NCI-H524 treated with DMSO at 0.1 percent for 48 hours (cell line): ENCODE measurements at regions not wholly inside any gene's neighbourhood (a gene's known extent, or its start where the extent isn't known, plus 50 kb on each side); places are given as distances from the start of the nearest gene placed in this dataset.
A peak's percentile ranks its signal among the peaks of the same experiment; 100 is the strongest.
"Not testable (repeated sequence)": the region's sequence is repeated elsewhere in the genome, so short reads cannot be mapped to it uniquely, and the experiment has no call there.

Source experiments
- DNase-seq: peaks from one replicate; lab custom pipeline; 2025; lab: John Stamatoyannopoulos, UW

DNA sequence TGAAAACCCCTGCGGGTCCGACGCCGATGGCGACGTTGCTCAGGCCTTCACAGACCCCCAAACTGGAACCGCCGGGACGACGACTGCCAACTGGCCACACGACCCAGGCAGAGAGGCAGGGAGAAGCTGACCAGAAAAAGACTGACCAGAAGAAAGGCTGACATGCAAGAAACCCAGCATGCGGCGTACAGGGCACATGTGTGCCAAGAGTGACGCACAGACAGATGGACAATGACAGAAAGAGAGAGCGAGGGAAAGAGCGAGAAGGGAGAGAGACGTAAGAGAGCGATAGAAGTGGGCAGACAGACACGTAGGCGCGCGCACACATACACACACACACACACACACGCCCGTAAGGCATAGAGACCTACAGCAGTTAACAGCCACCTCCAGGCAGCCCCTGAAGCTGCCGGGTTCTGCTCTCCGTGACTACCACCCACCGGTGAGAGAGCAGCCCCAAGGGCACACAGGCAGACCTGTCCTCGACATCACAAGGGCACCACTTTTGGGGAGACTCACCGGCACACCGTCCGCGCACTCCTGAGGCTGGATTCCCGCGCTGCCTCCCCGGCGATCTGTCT is 67.2 kb upstream of the ZNF527 start:
- no peak for DNase-seq

DNA sequence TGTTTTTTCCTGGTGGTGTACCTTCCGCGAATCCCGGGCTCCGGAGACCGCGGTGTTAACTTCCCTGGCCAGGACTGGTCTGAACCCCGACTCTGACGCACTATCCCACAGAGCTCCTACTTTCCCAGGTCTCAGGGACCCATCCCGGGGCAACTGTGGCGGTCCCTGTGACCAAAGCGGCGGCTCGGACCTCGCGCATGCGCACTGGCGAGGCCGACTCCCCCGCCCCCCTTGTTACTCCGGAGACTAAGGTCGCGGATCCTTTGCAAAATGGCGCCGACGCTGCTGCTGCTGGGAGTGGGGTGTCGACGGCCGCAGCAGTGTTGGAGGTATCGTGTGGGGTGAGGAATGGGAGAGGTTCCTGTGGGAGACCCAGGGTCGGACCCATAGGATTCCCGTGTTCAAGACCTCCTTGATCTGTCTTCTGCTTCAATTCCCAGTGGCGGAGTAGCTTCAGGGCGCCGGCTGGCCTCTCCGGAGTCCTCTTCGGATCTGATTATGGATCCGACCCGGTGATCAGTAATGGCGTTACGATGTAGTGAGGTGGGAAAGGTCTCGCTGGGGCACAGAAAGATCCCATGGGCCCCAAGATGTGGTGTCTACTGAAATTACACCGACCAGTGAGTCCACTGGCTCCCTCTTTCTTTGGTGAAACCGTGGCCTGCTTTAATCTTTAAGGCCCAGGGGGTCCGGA is 66.6 kb upstream of the ZNF527 start:
- no peak for DNase-seq

DNA sequence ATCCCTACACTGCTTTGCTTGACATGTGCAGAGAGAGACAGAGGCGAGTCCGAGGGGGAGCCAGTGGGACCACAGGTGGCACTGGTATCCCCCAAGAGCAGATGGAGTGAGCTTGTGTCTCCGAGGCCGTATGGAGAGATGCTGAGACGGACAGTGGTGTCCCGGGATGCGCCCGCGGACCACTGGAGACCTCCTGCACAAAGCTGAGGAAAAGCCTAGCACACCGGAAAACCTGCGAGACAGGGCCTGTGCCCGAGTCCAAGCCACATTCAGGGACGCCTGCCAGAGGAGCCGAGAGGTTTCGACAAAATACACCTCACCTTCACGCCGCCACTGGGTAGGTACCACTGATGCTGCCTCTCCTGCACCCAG is 66.0 kb upstream of the ZNF527 start:
- no peak for DNase-seq

DNA sequence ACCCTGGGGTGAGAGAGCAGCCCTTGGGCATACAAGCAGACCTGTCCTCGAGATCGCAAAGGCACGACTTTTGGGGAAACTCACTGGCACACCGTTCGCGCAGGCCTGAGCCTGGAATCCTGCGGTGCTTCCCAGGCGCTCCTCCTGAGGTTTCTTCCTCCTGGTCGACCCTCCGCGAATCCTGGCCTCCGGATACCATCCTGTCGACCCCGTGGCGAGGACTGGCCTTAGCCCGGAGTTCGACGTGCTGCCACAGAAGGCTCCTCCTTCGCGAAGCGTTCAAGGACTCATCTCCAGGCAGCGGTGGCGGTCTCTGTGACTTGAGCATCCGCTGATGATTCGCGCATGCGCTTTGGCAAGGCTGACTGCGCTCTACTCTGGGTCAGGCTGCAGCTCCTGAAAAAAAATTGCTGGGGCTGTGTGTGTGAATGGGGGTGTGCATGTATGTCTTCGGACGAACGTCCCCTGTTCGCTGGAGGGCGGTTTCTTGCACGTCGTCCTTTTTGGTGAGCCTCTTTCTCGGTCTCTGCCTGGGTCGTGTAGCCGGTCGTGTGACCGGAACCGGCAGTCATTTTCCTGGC is 64.4 kb upstream of the ZNF527 start:
- DNase-seq = no peak

DNA sequence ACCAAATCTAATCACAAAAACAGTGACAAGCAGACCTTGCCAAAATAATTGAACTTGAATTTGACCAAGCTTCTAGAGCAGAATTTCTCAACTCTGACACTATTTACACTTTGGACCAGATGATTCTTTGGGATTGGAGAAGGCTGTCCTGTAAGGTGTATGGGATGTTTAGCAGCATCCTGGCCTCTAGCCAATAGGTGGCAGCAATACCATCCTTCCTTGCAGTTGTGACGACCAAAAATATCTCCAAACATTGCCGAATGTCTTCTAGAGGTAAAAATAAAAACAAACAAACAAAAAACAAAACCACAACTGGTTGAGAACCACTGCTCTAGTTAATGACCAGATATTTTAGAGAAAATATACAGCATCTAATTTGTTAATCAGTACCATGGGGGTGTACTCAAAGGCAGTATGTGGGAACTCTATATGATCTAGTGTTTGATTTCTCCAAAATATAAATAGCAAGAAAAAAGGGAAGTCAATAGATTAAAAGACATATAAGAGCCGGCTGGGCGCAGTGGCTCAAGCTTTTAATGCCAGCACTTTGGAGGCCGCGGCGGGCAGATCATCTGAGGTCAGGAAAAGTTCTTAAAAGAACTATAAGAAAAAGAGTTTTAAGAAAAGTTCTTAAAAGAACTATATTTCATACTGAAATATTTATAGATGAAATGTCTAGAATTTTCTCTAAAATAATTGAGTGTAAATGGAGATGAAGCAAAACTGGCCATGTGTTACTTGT is 60.9 kb upstream of the ZNF527 start:
- DNase-seq = no peak

DNA sequence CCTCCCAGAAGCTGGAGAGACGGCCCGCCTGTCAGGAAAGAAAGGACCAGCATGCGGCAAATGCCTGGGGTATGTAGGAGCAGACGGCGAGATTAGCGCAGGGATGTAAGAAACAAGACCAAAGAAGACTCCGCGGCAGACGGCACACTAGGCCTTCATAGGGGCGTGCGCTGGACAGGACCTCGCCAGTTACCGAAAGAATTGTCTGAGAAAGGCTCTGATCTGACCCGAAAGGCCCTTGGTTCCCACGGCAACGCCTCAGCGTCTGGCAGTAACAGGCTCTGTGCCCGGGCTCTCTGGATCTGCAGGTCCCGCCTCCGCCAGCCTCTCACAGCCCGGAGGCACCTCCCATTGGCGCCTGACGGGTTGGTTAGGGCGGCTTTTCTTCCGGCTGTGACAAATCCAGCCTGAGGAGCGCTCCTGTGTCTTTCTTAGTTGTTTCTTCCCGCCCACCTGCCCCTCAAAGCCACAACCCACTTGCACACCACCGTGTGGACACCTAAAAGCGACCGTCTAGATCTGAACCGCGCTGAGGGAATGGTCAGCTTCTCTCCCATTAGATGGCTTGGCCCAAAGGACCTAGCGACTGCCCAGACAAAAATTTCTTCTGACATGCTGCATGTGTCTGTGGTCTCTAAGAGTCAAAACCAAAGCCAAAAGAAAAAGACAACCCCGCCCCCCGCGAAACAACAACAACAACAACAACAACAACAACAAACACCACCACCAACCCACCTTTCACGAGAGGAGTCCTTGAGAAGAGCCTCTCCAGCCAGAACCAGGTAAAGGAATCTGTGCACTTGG is 58.2 kb upstream of the ZNF527 start:
- DNase-seq = not testable (repeated sequence)

GRCh38 chr19:37313335-37313627 is 57.6 kb upstream of the ZNF527 start:
- DNase-seq = no peak

- peak; percentile 98 for DNase-seq
Observed at GRCh38 chr19:37317403-37318209, 53.3 kb upstream of the ZNF527 start.

DNA sequence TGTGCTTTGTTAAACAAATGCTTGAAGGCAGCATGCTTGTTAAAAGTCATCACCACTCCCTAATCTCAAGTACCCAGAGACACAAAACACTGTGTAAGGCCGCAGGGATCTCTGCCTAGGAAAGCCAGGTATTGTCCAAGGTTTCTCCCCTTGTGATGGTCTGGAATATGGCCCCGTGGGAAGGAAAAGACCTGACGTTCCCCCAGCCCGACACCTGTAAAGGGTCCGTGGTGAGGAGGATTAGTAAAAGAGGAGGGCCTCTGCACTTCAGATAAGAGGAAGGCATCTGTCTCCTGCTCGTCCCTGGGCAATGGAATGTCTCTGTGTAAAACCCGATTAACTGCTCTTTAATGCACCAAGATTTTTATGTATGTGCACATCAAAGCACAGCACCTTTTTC is 49.9 kb upstream of the ZNF527 start:
- not testable (repeated sequence) for DNase-seq
